ENCODE measurements at regions not wholly inside any gene's neighbourhood (a gene's known extent, or its start where the extent isn't known, plus 50 kb on each side); places are given as distances from the start of the nearest gene placed in this dataset.
"Not testable (repeated sequence)": the region's sequence is repeated elsewhere in the genome, so short reads cannot be mapped to it uniquely, and the experiment has no call there.

DNA sequence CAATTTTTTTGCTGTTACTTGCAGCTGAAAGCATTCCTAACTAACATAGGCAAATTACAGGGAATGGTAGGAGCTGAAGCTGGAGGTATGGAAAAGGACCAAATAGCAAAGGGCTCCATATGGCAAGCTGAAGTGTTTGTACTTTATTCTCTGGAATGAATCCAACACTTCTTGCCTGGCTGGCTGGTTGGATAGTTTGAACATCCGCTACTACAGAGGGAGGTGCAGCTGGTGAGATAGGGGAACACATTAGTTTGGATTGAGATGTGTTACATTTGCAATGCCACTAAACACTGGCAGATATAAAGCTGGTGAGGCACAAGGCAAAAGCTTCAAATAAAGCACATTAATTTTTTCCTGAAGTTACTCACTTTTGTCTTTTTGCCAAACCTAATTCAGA, 291.5 kb downstream of the SP3 start:
- DNase-seq, result peak; percentile 60 to 94

DNA sequence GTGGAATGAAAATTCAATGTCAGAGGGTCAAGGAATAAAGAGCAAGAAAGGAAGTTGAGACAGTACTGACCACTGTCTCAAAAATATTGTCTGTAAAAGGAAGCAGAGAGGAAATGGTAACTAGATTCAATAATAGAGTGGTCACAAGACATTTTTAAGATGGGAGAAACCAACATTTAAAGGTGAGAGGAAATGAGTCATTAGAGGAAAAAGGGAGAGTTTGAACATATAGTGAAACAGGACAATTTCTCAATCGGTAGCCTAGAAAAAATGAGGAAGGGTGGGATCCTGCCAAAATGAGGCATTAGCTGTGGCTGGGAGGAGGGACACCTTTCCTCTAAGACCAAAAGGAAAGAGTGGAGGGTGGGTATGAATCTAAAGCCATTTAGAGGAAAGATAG, 288.5 kb downstream of the SP3 start:
- DNase-seq, result no peak

DNA sequence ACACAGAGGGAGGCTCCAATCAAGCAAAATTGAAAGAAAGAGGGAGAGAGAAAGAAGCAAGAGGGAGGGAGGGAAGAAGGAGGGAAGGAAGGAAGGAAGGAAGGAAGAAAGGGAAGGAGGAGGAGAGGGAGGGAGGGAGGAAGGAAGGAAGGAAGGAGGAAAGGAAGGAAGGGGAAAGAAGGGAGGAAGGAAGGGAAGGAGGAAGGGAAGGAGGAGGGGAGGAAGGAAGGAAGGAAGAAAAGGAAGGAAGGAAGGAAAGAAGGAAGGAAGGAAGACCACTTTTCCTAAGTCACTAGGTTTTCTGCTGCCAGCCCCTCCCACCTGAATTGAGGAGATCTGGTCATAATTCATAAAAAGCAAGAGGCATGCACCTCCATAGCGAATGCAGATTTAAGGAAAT, 287.0 kb downstream of the SP3 start:
- DNase-seq, result no peak

DNA sequence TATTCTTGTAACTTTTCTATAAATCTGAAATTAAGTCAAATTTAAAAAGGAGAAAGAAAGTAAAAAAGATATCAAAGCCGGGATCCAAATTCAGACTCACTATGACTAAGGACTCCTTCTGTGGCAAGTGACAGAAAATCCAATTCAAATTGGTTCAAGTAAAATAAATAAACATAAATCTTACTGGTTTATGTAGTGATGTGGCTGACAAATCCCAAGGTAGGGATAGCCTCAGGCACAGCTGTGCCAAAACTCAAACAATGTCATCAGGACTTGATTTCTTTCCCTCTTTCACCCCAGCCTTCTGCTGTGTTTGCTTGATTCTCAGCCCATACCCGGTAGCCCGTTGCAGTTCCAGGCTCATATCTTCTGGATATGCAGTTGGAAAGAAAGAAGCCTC, 284.6 kb downstream of the SP3 start:
- DNase-seq, result no peak

DNA sequence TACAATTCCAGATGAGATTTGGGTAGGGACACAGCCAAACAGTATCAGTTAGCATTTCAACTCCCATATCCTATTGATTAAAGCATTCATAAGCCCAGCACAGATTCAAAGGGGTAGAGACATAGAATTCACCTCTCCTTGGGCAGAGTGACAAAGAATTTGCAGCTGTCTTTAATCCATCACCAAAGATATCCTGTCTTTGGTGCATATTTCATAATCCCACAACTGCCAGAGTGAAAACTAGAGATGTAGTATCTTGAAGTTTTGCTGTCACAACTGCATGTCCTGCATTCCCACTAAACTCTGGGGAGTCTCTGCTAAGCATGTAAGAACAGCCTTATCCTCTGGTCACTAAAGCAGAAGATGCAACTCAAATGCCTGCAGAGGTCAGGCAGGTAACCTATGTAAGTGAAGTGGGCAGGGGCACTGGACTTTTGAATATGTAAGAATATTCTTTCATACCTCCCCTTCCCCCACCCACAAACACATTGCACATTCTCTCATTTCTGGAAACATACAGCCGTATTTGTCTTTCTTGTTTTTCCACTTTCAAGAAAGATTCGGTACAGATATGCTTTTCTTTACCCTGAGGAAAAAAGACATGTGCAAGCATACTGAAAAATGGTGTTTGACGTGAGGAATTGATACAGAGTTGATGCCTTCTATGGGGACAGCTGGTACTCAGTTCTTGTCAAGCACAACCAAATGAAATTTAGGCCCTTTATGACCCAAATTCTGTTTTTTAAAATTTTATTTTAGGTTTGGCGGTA, 283.1 kb downstream of the SP3 start:
- DNase-seq, result no peak

DNA sequence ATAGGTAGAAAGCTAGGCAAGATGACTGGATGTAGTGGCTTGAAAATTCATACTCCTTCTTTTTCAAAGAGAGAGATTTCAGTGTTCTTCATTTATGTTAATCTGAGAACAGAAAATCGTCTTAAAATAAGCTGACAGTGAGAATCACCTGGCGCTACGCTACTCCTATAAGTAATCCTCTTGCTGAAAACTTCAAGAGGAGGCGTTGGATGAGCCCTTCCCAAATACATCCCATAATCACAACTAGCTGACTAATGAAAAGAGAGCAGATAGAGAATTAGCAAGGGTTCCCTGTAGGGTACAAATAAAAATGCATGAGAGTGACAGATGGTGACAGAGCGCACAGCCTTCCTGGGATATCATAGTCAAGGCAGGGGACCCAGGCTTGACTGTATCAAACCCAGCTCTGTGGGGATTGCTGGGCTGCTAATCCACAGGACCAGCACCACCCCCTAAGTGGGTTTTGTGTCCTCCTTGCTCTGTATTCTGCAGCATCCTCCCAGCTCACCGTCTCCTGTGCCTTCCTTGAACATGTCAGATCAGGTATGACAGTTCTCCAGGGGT, 280.2 kb downstream of the SP3 start:
- no peak for DNase-seq

DNA sequence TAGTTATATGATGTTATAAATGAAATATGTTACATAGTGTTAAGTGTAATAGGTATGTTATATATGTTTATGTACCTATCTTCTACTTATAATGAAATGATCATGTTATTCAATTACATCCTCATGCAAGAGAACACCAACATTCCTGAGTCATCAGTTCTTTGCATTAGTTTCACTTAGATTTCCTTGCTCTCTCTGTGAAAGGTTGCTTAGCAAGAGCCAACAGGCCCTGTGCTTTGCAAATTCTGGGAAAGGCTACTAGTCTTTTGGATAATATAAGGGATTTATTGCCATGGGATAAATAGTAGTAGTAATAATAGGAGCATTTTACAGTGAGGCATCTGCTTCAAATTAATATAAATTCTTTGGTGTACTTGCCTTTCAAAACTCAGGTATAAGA, 274.8 kb downstream of the SP3 start:
- no peak for DNase-seq

DNA sequence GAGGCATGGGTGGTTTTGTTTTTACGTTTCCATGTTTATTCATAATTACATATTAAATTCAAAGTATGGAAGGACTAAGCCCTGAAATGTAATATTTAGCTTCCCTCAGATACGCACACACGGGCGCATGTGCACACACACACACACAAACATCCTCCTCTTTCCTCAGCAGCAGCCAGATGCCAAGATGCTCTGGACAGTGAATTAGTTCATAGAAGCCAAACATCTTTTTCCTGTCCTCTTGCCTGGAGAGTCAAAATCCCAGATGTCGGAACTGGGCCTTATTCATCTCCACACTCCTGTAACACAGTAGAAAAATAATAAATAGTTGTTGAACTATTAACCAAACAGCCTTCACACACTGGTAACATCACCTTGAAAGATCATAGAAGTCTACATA, 273.1 kb downstream of the SP3 start:
- DNase-seq, result no peak

DNA sequence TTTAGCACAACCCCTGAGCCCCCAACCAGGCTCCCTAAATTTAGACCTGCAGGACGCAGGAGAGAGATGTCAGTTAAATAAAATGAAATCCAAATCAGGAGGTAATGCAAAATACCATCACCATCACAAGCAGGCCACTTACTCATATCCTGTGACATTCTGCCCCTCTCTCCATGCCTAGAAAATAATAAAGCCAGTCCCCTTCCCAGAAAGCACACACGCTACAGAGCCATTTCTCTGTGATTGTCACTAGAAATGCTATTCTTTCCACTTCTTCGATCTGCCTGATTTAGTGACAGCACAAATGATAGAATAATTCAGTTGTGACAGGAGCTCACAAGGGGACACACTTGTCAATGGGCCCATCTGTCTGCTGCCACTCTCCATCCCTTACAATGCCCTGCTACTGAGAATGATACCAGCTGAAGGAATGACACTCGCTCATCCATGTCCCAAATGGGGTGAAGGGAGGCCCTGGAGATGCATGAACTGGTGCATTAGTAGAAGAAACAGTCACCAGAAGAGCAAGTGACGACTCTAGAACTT, 272.1 kb downstream of the SP3 start:
- DNase-seq, result no peak

DNA sequence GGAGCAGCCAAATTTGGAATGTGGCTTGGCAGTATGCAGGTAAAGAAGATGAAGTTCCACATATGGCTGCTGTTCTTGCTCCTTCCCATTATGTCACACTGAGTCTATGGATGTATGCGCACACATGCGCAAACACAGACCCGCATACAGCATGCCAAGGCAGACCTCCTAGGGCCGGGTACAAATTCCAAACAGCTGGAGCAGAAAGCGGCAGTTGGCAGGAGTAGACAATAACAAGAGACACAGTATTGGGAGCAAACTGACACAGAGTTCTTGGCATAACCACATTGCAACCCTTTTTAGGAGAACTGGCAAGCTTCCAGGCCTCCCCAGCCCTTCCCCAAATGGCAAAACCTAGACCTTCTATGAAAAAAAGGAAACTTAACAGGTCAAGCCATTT, 268.9 kb downstream of the SP3 start:
- DNase-seq, result peak; percentile 87 to 97

DNA sequence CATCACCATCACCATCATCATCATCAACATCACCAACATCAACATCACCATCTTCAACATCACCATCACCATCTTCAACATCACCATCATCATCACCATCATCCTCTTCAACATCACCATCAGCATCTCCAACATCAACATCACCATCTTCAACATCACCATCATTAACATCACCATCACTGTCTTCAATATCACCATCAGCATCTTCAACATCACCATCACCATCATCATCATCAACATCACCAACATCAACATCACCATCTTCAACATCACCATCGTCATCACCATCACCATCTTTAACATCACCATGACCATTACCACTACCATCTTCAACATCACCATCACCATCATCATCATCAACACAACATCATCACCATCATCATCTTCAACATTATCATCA, 267.2 kb downstream of the SP3 start:
- DNase-seq, result no peak

DNA sequence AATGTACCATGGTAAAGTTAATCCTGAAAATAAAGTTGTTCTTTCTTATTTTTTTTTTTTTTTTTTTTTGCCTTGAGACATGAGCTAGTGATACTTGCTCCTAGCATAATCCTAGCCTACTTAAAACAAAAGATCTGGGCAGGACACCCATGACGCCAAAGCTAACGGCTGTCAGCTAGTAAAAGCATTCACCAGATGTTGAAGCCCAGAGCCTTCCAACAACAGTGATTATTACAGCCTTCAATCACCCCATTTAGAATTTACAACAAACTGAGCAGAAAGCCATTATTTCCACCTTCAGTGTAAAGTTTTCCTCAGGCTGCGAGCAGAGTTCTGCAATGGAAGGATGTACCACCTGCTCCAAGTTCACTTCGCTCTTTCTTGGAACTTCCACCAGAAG, 259.5 kb downstream of the SP3 start:
- DNase-seq, result no peak

DNA sequence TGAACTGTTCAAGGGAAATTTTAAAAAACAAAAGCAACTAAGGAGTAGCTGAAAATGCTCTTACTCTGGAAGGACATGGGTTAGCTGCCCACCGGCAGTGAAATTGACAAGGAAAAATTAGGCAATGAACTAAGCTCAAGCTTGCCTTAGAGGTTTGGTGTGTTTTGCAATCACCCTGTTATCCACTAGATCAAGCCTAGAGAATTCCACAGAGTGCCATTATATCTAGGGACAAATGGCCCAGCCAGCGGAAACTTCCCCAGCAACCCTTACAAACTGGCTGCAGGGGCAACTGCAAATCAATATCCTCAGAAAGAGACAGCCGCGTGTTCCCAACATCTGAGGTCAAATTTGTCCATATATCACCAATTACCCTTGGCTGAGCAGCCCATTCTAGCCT, 258.2 kb downstream of the SP3 start:
- DNase-seq, result no peak

DNA sequence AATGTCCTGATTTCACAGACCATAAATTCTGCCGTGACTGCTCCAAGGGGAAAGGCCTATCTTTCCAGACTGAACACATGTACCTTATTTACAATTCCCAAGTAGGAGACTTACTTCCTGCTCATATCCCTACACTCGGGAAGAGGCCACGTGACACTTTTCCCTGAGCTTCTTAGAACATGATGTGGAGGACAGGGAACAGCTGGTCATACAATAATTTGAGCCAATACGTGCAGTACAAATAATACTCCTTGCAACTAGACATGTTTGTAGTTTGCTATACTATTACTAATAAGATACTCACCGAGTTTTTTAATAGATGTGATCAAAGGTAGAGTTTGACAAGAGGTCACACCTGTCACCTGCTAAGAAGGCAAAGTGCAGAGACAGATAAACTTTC, 256.4 kb downstream of the SP3 start:
- no peak for DNase-seq

DNA sequence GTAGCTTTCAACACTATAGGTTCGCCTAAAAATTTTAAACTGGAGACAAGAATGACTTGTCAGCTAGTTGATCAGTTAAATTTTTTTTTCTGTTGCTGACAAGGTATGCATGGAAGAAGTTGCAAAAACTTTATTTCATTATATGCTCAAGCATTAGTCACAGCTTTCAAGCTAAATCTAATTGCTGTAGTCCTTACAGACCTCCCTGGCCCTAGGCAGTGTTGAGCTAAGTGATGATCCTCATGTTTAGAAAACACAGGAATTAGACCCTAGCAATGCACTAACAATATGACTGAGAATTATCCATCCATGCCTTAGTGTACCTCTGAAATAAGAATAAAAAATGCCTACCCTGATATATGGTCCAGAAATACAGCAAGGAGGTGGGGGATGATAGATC, 253.4 kb downstream of the SP3 start:
- no peak for DNase-seq

DNA sequence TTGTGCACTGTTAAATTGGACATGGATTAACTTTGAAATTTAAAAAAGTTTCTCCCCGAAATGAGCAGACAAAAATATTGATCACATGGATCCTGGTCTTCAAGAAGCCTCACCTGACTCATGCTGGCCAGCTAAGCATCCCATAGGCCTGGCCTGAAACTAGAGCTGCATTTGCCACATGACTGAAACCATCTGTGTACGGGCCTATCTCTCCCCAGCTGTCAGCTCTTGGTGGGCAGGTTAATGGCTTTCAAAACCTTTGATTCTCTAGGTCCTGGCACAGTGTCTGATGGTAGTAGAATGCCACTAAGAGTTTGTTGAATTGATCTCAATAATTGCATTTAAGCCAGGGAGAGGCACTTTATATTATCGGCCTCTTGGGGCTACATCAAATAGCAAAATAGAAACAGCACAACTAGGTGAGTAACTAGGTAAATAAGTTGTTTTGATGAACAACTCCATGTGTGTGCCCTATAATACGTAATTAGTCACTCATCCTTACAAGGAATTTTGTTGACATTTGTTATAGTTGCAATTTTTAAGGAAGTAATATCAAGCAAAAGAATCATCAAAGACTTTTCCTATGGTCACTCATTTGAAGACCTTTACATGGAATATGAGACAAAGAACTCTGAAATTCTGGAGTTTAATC, 251.1 kb downstream of the SP3 start:
- DNase-seq, result peak in 1 of 2 experiments; percentile 59

DNA sequence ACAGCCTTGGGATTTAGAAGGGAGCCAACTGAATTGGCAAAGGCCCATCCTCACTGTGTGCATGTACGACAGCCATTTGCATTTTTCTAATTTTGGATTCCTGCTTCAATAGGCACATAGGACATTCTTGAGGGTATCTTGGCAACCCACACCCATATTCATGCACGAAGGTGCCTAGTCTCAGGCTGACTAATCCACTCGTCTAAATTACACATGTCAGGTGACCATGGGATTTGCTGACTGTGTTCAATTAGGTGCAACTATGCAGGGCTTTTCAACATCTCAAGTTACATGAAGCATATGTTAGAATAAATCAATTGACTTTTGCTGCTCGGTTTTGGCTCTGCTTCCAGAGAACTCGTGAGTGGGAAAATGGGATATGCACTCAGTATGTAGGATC, 249.7 kb downstream of the SP3 start:
- peak; percentile 65 to 95 for DNase-seq

DNA sequence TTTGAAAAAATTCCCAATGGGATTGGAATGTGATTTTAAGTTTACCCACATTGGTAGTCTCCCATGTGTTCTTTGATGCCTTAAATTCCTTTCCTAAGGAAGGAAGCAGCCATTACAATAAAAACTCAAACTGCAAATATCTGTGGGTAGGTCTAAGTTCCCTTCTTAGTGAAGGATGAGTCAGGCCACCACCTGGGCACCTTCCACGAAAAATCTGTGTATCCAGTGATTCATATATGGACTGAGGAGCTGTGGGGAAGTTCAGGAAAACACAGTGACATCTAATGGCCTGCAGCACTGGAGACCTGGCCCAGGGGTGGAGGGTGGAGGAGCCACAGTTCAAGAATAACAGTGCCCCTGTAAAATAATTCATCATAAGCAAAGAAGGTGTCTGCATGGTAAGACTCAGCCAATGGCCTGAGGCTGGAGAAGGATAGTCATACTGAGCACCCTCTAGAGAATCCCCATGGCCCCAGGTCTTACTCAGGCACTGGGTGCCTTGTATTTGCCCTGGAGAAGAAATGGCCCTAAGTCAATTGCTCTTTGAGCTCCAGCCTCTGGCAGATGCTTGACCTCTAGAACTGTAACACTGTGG, 248.6 kb downstream of the SP3 start:
- DNase-seq, result no peak

DNA sequence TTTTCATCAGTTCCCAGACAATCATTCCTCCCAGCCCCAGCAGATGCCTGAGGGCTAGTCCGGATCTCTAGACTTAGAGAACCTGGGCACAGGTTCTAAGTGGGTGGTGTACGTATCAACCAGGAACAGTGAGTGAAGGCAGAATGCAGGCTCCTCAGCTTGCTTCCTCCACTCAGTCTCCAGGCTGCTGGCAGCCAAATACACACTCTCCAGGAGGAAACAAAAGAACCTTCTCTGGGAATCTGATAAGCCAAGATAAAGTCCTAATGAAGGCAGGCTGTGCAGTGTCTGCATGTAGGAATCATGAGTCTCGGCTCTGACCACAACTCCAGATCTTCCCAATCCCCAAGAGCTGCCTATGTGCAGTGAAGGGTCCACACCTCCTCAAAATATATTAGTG, 245.7 kb downstream of the SP3 start:
- DNase-seq, result no peak

DNA sequence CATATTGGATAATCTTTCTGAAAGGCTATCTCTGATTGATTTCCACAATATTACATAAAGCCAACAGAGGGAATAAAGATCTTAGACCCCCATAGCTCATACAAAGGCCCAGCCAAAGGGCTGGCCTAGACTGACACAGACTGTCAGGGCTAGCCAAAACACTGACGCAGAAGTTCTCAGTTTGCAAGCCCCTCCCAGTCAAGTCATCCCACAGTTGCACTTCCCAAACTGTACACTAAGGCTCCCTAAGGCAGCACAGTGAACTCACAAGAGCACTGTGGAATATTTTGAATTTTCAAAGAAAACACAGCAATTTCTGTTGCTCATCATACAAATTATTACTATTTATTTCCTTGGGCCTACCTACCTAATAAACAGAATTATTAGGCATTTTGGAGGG, 244.9 kb downstream of the SP3 start:
- no peak for DNase-seq

DNA sequence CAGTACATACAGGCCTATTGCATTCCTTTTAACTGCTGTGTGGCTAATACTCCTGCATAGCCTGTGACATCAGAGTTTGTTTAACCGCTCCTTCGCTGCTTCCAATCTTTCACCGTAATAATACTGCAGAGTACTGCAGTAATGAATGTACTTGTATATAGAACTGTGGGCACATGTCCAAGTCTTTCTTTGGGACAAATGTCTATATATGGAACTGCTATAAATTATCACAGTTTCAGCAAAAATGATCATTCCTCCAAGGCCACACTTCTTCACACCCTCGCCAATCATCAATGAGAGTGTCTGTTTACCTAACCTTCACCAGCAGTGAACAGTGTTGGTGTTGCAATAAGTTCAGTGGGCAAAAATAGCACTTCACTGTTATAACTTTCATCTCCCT, 230.4 kb downstream of the SP3 start:
- DNase-seq, result no peak

DNA sequence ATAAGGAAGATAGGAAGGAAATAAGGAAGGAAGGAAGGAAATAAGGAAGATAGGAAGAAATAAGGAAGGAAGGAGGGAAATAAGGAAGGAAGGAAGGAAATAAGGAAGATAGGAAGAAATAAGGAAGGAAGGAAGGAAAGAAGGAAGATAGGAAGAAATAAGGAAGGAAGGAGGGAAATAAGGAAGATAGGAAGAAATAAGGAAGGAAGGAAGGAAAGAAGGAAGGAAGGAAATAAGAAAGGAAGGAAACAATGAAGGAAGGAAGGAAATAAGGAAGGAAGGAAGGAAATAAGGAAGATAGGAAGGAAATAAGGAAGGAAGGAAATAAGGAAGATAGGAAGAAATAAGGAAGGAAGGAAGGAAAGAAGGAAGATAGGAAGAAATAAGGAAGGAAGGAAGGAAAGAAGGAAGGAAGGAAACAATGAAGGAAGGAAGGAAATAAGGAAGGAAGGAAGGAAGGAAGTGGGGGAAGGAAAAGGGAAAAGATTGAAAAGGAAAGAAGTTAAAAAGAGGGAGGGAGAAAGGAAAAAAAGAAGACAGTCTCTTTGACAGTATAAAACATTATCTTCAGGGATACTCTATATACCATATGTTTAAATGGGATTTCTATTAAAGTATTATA, 227.1 kb downstream of the SP3 start:
- DNase-seq, result not testable (repeated sequence)

DNA sequence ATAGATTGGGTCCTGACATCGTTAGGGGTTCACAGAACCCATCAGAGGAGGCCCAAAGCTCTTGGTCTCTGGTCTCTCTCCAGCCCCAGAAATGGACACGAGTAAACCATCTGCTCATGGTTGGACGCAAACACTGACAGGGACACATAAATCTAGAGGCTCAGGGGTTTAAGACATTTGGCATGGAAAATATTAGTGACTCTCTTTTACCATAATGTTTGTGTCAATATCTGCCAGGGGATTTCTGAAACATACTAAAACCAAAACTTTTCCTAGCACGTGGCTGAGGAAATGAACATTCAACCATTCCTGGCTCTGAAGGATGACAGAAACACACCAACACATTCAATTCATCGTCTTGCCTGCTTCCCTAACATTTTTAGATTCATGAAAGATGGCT, 226.2 kb downstream of the SP3 start:
- peak in 1 of 2 experiments; percentile 29 for DNase-seq

Data from NCI-H446 (cell line).